Inflammatory macrophage treated with lipopolysaccharide for 1 hour (primary cell): ENCODE measurements at regions not wholly inside any gene's neighbourhood (a gene's known extent, or its start where the extent isn't known, plus 50 kb on each side); places are given as distances from the start of the nearest gene placed in this dataset.
"Not testable (repeated sequence)": the region's sequence is repeated elsewhere in the genome, so short reads cannot be mapped to it uniquely, and the experiment has no call there.

ENCODE experiments used
- DNase-seq, 2 donors: peaks; one replicate each; pipeline ENCODE4 v3.0.0-alpha.2; 2020 to 2022

GRCh38 chr4:30160140-30160539 is 560.0 kb upstream of the PCDH7 start:
- DNase-seq: no peak

GRCh38 chr4:30172416-30172815 is 547.8 kb upstream of the PCDH7 start:
- DNase-seq: no peak

- DNase-seq: no peak
Measured at GRCh38 chr4:30181512-30181911, 538.7 kb upstream of the PCDH7 start.

- DNase-seq: no peak
Measured at GRCh38 chr4:30181918-30182317, 538.3 kb upstream of the PCDH7 start.

- DNase-seq: no peak
Measured at GRCh38 chr4:30182786-30183185, 537.4 kb upstream of the PCDH7 start.

GRCh38 chr4:30191902-30192301 is 528.3 kb upstream of the PCDH7 start:
- DNase-seq: no peak

GRCh38 chr4:30207389-30207788 is 512.8 kb upstream of the PCDH7 start:
- no peak for DNase-seq

- no peak for DNase-seq
Measured at GRCh38 chr4:30208731-30209435, 511.3 kb upstream of the PCDH7 start.

GRCh38 chr4:30215973-30216372 is 504.2 kb upstream of the PCDH7 start:
- not testable (repeated sequence) for DNase-seq

GRCh38 chr4:30245140-30245539 is 475.0 kb upstream of the PCDH7 start:
- no peak for DNase-seq

- no peak for DNase-seq
Measured at GRCh38 chr4:30256116-30256832, 463.9 kb upstream of the PCDH7 start.

- no peak for DNase-seq
Measured at GRCh38 chr4:30258949-30259348, 461.2 kb upstream of the PCDH7 start.

- DNase-seq: no peak
Measured at GRCh38 chr4:30262379-30262778, 457.8 kb upstream of the PCDH7 start.

GRCh38 chr4:30264465-30264864 is 455.7 kb upstream of the PCDH7 start:
- no peak for DNase-seq

- no peak for DNase-seq
Measured at GRCh38 chr4:30265716-30266115, 454.5 kb upstream of the PCDH7 start.

GRCh38 chr4:30268370-30268769 is 451.8 kb upstream of the PCDH7 start:
- DNase-seq: no peak

- no peak for DNase-seq
Measured at GRCh38 chr4:30269850-30270249, 450.3 kb upstream of the PCDH7 start.

GRCh38 chr4:30281986-30282385 is 438.2 kb upstream of the PCDH7 start:
- no peak for DNase-seq

GRCh38 chr4:30283336-30283735 is 436.8 kb upstream of the PCDH7 start:
- no peak for DNase-seq

GRCh38 chr4:30294295-30294694 is 425.9 kb upstream of the PCDH7 start:
- DNase-seq: no peak

GRCh38 chr4:30295652-30296051 is 424.5 kb upstream of the PCDH7 start:
- no peak for DNase-seq

- DNase-seq: no peak
Measured at GRCh38 chr4:30314001-30314400, 406.2 kb upstream of the PCDH7 start.

- DNase-seq: no peak
Measured at GRCh38 chr4:30330894-30331652, 389.1 kb upstream of the PCDH7 start.

GRCh38 chr4:30341731-30342130 is 378.4 kb upstream of the PCDH7 start:
- no peak for DNase-seq
